ENCODE measurements at regions not wholly inside any gene's neighbourhood (a gene's known extent, or its start where the extent isn't known, plus 50 kb on each side); places are given as distances from the start of the nearest gene placed in this dataset.

DNA sequence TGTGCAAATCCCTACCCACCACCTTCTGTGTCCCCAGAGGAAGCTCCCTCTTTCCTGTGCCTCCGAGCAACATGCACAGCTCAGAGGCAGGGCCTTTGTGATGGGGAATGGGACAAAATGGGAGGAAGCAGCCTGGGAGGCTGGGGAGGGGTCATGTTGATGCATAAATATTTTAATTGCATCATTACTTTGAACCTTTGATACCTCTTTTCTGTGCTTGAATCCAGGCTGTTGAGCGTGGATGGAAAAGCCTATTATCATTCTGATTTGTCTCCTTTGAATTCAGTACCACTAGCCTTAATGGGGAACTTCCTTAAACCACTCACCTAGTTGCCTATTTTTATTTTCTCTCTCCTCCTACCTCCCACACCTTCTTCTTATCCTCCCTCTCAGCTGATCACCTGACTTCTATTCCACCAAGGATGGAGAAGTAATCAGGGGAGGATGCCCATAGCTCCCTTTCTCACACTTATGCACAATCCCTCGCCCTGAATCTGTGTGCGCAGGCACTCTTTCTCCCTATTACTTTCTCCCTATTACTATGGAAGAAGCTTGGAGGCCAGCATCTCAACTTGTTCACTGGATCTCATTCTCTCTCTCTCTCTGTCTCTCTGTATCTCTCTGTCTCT is 78.5 kb downstream of the SEC61G start:
- H3K4me3 ChIP-seq (ENCODE audit: low read length), result no peak overlapping the region
- TF ChIP-seq, protein P1, sequence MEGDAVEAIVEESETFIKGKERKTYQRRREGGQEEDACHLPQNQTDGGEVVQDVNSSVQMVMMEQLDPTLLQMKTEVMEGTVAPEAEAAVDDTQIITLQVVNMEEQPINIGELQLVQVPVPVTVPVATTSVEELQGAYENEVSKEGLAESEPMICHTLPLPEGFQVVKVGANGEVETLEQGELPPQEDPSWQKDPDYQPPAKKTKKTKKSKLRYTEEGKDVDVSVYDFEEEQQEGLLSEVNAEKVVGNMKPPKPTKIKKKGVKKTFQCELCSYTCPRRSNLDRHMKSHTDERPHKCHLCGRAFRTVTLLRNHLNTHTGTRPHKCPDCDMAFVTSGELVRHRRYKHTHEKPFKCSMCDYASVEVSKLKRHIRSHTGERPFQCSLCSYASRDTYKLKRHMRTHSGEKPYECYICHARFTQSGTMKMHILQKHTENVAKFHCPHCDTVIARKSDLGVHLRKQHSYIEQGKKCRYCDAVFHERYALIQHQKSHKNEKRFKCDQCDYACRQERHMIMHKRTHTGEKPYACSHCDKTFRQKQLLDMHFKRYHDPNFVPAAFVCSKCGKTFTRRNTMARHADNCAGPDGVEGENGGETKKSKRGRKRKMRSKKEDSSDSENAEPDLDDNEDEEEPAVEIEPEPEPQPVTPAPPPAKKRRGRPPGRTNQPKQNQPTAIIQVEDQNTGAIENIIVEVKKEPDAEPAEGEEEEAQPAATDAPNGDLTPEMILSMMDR (conservative IDR thresholded peaks at IDR 0.05; ENCODE audit: low read length), result no peak

DNA sequence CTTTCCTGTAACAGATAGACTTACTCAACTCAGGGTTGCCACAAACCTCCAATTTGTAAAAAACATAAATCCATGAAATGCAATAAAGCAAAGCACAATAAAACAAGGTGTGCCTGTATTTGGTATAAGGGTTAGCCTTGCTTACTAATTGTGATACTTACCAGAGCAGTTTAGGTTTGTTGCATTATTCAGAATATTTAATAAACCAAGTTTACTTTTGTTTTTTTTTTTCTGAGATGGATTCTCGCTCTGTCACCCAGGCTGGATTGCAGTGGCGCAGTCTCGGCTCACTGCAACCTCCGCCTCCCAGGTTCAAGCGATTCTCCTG is 79.6 kb downstream of the SEC61G start:
- no peak overlapping the region for H3K4me3 ChIP-seq (ENCODE audit: low read length)
- DNase-seq (ENCODE audit: low read depth), result no peak
- TF ChIP-seq, protein P1 (conservative IDR thresholded peaks at IDR 0.05; ENCODE audit: low read length), result no peak

More for the DNA sequence above, 78.5 kb downstream of the SEC61G start:
- DNase-seq (ENCODE audit: low read depth), result no peak

- DNase-seq (ENCODE audit: low read depth), result no peak
- TF ChIP-seq, protein P1 (conservative IDR thresholded peaks at IDR 0.05; ENCODE audit: low read length), result no peak
- no peak overlapping the region for H3K4me3 ChIP-seq (ENCODE audit: low read length)
Measured at GRCh38 chr7:54678763-54679489, 80.1 kb downstream of the SEC61G start.

DNA sequence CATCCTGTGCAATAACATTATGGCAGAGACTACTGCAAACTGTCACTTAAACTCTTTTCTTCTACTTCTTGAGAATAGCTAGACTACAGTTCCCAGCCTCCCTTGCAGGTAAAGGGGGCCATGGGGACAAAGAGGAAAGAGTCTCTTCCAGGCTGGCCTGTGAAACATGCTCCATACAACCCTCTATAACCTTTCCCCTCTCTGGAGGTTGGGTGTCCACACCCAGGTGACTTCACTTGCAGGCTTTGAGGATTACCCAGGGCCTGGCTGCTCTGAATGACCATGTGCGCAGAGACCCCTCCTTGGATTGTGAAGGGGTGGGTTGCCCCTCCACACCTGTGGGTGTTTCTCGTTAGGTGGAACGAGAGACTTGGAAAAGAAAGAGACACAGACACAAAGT is 84.1 kb downstream of the SEC61G start:
- no peak overlapping the region for H3K4me3 ChIP-seq (ENCODE audit: low read length)
- TF ChIP-seq, protein P1 (conservative IDR thresholded peaks at IDR 0.05; ENCODE audit: low read length), result no peak
- DNase-seq (ENCODE audit: low read depth), result no peak

DNA sequence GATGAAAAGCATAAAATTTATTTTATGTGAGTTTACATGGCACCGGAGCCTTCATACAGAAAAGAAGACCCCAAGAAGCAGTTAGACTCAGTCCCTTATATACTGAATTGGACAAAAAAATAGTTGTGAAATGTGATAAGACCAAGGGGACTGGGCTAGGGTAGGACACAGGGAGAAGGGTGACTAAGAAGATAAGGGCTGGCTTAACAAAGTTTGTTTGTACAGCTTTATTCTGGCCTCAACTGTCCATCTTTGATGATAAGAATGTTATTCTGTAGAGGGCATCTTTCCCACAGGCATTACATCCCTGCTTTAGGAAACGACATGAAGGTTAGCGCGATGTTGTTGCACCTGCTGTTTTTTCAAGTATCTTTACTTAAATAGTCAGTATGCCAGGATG is 86.5 kb downstream of the SEC61G start:
- H3K4me3 ChIP-seq (ENCODE audit: low read length), result no peak overlapping the region
- no peak for DNase-seq (ENCODE audit: low read depth)
- TF ChIP-seq, protein P1 (conservative IDR thresholded peaks at IDR 0.05; ENCODE audit: low read length), result no peak

GRCh38 chr7:54664235-54665228 is 94.5 kb downstream of the SEC61G start:
- TF ChIP-seq, protein P1 (conservative IDR thresholded peaks at IDR 0.05; ENCODE audit: low read length), result 0 out of 2 replicates have a peak, but pooled peaks have one; percentile 3
- H3K4me3 ChIP-seq (ENCODE audit: low read length), result no peak overlapping the region

More at GRCh38 chr7:54664235-54665228, 94.5 kb downstream of the SEC61G start:
- DNase-seq (ENCODE audit: low read depth), result no peak
